ENCODE measurements at regions not wholly inside any gene's neighbourhood (a gene's known extent, or its start where the extent isn't known, plus 50 kb on each side); places are given as distances from the start of the nearest gene placed in this dataset.
"Not testable (repeated sequence)": the region's sequence is repeated elsewhere in the genome, so short reads cannot be mapped to it uniquely, and the experiment has no call there.

- DNase-seq (ENCODE audit: low spot score in 2 of 2) (no peak), ATAC-seq (no peak)
- H3K9me3 Mint-ChIP-seq = peaks cover 3 to 5% of the 10 kb centered on the region in 2 donors
- peaks cover 0 to 5% of the 10 kb centered on the region in 2 donors for H3K36me3 Mint-ChIP-seq
- no peak overlapping the region for H3K27ac Mint-ChIP-seq
Observed at GRCh38 chr7:4472728-4473127, 209.4 kb upstream of the FOXK1 start.

- H3K9me3 Mint-ChIP-seq = peaks cover 17% of the 10 kb centered on the region in 2 donors
- no peak overlapping the region for H3K27ac Mint-ChIP-seq
- ATAC-seq (peak in 1 of 2 donors; percentile 30), DNase-seq (ENCODE audit: low spot score in 2 of 2) (peak in 1 of 2 donors; percentile 10)
- peaks cover 11 to 20% of the 10 kb centered on the region in 2 donors for H3K36me3 Mint-ChIP-seq
Observed at GRCh38 chr7:4479367-4480039, 202.6 kb upstream of the FOXK1 start.

DNA sequence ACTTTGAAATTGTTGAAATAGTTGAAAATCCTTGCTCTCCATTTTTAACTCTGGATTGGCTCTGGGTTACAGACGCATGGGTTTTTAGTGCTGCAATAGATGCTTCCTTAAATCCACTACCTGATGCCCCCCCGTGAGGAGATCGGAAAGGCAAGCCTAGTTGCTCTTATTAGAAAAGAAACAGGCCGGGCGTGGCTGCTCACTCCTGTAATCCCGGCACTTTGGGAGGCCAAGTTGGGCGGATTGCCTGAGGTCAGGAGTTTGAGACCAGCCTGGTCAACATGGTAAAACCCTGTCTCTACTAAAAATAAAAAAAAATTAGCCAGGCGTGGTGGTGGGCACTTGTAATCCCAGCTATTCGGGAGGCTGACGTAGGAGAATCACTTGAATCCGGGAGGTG, 202.0 kb upstream of the FOXK1 start:
- Mint-ChIP-seq H3K36me3 (peaks cover 11 to 20% of the 10 kb centered on the region in 2 donors), H3K9me3 (peaks cover 17% of the 10 kb centered on the region in 2 donors)
- ATAC-seq; DNase-seq (ENCODE audit: low spot score in 2 of 2); H3K27ac Mint-ChIP-seq: not testable (repeated sequence)

DNA sequence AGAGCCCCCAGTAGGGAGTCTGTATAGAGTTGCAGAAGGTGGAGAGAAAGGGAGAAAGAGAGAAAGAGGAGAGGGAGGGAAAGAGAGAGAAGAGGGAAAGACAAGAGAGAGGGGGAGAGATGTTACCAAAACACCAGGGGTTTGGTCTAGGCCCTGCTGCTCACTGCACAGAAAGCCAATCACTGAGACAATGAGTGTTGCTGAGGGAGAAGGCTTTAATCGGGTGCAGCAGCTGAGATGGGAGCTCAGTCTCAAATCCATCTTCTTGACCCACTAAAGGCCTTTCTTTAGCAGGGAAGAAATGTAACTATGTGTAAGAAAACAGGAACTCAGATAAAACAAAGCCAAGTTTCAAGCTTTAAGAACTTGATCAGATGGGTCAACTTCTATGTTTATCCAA, 198.2 kb upstream of the FOXK1 start:
- no peak for ATAC-seq

DNA sequence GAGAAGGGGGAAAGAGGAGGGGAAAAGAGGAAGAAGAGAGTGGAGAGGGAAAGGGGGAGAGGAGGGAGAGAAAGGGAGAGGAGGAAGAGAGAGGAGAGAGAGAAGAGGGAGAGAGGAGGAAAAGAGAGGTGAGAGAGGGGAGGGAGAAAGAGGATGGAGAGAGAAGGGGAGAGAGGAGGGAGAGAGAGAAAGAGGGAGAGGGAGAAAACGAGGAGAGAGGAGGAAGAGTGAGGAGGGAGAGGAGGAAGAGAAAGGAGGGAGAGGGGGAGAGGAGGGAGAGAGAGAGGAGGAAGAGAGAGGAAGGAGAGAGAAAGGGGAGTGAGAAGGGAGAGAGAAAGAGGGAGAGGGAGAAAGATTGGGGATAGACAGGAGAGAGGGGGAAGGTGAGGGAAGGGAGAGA, 197.6 kb upstream of the FOXK1 start:
- DNase-seq (ENCODE audit: low spot score in 2 of 2) (no peak), ATAC-seq (no peak)
- peaks cover 11 to 20% of the 10 kb centered on the region in 2 donors for H3K36me3 Mint-ChIP-seq
- no peak overlapping the region for H3K27ac Mint-ChIP-seq
- H3K9me3 Mint-ChIP-seq = peaks cover 17% of the 10 kb centered on the region in 2 donors

More for the DNA sequence above, 198.2 kb upstream of the FOXK1 start:
- peaks cover 11 to 20% of the 10 kb centered on the region in 2 donors for H3K36me3 Mint-ChIP-seq
- H3K27ac Mint-ChIP-seq = no peak overlapping the region
- peaks cover 17% of the 10 kb centered on the region in 2 donors for H3K9me3 Mint-ChIP-seq
- DNase-seq (ENCODE audit: low spot score in 2 of 2) = no peak

- Mint-ChIP-seq H3K36me3 (peaks cover 11% of the 10 kb centered on the region in 2 donors), H3K27ac (no peak overlapping the region), H3K9me3 (peaks cover 9 to 11% of the 10 kb centered on the region in 2 donors)
- no peak for ATAC-seq
- no peak for DNase-seq (ENCODE audit: low spot score in 2 of 2)
Observed at GRCh38 chr7:4486907-4487306, 195.2 kb upstream of the FOXK1 start.

DNA sequence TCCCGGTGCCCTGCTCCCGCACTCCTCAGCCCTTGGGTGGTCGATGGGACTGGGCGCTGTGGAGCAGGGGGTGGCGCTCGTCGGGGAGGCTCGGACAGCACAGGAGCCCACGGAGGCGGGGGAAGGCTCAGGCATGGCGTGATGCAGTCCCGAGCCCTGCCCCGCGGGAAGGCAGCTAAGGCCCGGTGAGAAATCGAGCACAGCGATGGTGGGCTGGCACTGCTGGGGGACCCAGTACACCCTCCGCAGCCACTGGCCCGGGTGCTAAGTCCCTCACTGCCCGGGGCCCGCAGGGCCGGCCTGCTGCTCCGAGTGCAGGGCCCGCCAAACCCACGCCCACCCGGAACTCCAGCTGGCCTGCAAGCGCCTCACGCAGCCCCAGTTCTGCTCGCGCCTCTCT, 185.2 kb upstream of the FOXK1 start:
- H3K9me3 Mint-ChIP-seq = peaks cover 4 to 13% of the 10 kb centered on the region in 2 donors
- not testable (repeated sequence) for H3K27ac Mint-ChIP-seq; H3K36me3 Mint-ChIP-seq; DNase-seq (ENCODE audit: low spot score in 2 of 2); ATAC-seq

DNA sequence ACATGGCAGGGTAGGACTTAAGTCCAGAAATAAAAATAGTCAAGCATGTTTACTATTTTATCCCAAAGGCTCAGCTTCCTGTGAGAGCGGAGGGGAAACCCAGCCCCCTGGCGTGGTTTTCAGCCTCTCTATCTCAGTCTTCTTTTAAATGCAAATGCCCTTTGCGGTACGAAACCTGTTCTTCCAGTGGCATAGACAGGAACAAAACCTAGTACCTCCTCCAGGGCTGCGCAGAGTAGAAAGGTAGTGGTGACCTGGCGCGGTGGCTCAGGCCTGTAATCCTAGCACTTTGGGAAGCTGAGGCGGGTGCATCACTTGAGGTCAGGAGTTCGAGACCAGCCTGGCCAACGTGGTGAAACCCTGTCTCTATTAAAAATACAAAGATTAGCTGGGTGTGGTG, 181.3 kb upstream of the FOXK1 start:
- H3K9me3 Mint-ChIP-seq = peaks cover 4 to 8% of the 10 kb centered on the region in 2 donors
- peaks cover 4 to 9% of the 10 kb centered on the region in 2 donors for H3K36me3 Mint-ChIP-seq
- no peak overlapping the region for H3K27ac Mint-ChIP-seq
- DNase-seq (ENCODE audit: low spot score in 2 of 2) = no peak
- ATAC-seq = no peak

- peaks cover 0 to 11% of the 10 kb centered on the region in 2 donors for H3K9me3 Mint-ChIP-seq
- not testable (repeated sequence) for DNase-seq (ENCODE audit: low spot score in 2 of 2); H3K36me3 Mint-ChIP-seq; H3K27ac Mint-ChIP-seq; ATAC-seq
Observed at GRCh38 chr7:4507886-4508285, 174.2 kb upstream of the FOXK1 start.

DNA sequence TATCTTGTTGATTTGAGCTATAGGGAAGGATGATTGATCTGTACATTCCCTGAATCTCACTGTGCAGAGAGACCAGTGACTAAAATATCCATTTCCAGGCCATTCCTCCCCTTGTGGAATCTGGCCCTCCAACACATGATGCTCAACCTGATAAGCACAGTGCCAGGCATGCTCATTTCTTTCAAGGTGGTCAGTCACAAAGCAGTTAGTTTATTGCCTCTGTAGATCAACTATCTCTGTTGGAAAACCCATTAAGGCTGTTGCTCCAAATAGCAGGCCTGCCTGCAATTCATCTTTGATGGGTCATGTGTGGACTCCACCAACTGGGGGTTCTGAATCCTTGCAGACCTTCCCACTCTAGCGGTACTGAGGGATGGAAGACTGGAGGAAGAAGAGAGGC, 168.6 kb upstream of the FOXK1 start:
- peaks cover 0 to 14% of the 10 kb centered on the region in 2 donors for H3K9me3 Mint-ChIP-seq
- H3K36me3 Mint-ChIP-seq = peaks cover 5 to 6% of the 10 kb centered on the region in 2 donors
- H3K27ac Mint-ChIP-seq = no peak overlapping the region
- no peak for ATAC-seq
- DNase-seq (ENCODE audit: low spot score in 2 of 2) = no peak

DNA sequence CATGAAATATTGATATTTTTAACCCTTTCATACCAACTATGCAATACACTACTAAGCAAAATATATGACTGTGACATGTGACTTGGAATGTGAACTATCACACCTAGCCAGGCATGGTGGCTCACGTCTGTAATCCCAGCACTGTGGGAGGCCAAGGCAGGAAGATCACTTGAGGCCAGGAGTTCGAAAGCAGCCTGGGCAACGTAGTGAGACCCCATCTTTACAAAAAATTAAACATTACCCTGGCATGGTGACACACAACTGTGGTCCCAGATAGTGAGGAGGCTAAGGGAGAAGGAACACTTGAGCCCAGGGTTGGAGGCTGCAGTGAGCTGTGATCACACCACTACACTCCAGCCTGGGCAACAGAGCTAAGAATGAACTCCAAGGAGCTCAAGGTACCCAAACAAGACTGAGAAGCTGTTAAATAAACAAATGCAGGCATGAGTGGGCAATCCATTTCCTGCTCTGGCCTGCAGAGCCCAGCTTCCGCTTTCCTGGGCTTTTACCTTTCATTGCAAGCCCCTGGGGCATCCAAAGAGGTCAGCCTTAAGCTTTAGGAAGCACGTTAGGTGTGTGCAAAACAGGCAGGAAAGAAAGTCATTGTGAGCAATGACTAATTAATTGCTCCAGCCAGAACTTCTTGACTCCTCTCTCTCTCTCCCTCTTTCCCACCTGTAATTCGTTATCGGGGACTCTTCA, 162.1 kb upstream of the FOXK1 start:
- peak overlapping the region in 1 of 2 donors; percentile 39 for H3K27ac Mint-ChIP-seq
- DNase-seq (ENCODE audit: low spot score in 2 of 2) = no peak
- H3K9me3 Mint-ChIP-seq = no peaks in the 10 kb centered on the region
- no peaks in the 10 kb centered on the region for H3K36me3 Mint-ChIP-seq
- no peak for ATAC-seq

DNA sequence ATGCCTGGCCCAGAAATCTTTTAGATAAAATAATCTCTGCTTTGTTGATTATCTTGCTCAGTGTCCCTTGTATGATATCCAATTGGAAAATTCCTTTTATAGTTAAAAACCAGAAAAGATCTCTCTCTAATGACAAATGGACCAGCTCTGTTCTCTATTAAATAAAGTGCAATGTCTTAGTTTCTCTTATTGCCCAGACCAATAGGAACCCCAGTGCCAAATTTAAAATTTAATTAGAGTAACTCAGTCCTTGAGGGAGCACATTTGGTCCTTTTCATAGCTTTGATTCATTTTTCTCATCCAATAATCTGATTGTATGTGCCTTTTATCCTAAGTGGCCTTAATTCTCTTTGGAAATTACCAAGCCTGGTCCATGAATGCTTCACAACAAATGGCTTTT, 158.9 kb upstream of the FOXK1 start:
- ATAC-seq = no peak
- no peak overlapping the region for H3K27ac Mint-ChIP-seq

GRCh38 chr7:4523873-4524272, 158.2 kb upstream of the FOXK1 start:
- Mint-ChIP-seq H3K9me3 (no peaks in the 10 kb centered on the region), H3K36me3 (no peaks in the 10 kb centered on the region), H3K27ac (no peak overlapping the region)
- no peak for ATAC-seq
- no peak for DNase-seq (ENCODE audit: low spot score in 2 of 2)

More for the DNA sequence above, 158.9 kb upstream of the FOXK1 start:
- no peak for DNase-seq (ENCODE audit: low spot score in 2 of 2)
- H3K9me3 Mint-ChIP-seq = no peaks in the 10 kb centered on the region
- H3K36me3 Mint-ChIP-seq = no peaks in the 10 kb centered on the region

- no peaks in the 10 kb centered on the region for H3K9me3 Mint-ChIP-seq
- H3K36me3 Mint-ChIP-seq = no peaks in the 10 kb centered on the region
- H3K27ac Mint-ChIP-seq = no peak overlapping the region
- ATAC-seq (no peak), DNase-seq (ENCODE audit: low spot score in 2 of 2) (no peak)
Observed at GRCh38 chr7:4525884-4526283, 156.2 kb upstream of the FOXK1 start.

DNA sequence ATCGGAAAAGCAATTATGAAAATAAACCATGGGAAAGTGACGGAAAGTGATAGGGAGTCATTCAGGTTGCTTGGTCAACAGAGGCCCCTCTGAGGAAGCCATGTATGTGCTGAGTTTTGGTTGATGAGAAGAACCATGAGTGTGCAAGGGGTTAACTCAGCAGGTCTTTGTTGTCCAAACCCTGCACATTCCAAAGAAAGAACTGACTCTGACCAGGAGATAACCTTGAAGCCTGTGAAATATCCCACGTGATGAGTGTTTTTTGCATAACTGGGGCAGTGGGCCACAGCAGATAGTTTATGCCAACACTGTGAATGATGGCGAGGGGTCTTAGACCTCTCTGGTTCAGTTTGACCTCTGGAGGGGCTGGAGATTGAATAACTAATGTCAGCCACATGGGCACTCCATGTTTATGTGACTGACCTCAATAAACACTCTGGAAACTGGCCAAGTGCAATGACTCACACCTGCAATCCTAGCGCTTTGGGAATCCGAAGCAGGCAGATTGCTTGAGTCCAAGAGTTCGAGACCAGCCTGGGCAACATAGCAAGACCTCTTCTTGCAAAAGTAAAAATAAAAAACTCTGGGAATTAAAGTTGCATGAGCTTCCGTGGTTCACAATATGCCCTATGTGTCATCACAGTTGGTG, 154.0 kb upstream of the FOXK1 start:
- DNase-seq (ENCODE audit: low spot score in 2 of 2) (no peak), ATAC-seq (no peak)
- Mint-ChIP-seq H3K27ac (no peak overlapping the region), H3K36me3 (no peaks in the 10 kb centered on the region), H3K9me3 (no peaks in the 10 kb centered on the region)

- no peaks in the 10 kb centered on the region for H3K36me3 Mint-ChIP-seq
- DNase-seq (ENCODE audit: low spot score in 2 of 2) (no peak), ATAC-seq (no peak)
- H3K9me3 Mint-ChIP-seq = no peaks in the 10 kb centered on the region
- H3K27ac Mint-ChIP-seq = no peak overlapping the region
Observed at GRCh38 chr7:4531236-4531635, 150.9 kb upstream of the FOXK1 start.

- H3K27ac Mint-ChIP-seq; H3K9me3 Mint-ChIP-seq; ATAC-seq; H3K36me3 Mint-ChIP-seq; DNase-seq (ENCODE audit: low spot score in 2 of 2): not testable (repeated sequence)
Observed at GRCh38 chr7:4533339-4533738, 148.8 kb upstream of the FOXK1 start.

Data from activated naive CD4-positive, alpha-beta T cell treated with anti-CD3 and anti-CD28 coated beads, Interleukin-2, amount 50 U/mL, for 72 hours (primary cell).